Muscle of arm (tissue), 1 donor: ENCODE measurements at regions not wholly inside any gene's neighbourhood (a gene's known extent, or its start where the extent isn't known, plus 50 kb on each side); places are given as distances from the start of the nearest gene placed in this dataset.

Source experiments
- DNase-seq: peaks from one replicate; pipeline ENCODE4 v3.0.0-alpha.2; 2013

- no peak for DNase-seq
Observed at GRCh38 chr20:58069207-58069606, 159.2 kb downstream of the ANKRD60 start.

GRCh38 chr20:58065508-58066361 lies 162.7 kb downstream of the ANKRD60 start:
- no peak for DNase-seq

GRCh38 chr20:58064411-58065010 lies 163.9 kb downstream of the ANKRD60 start:
- no peak for DNase-seq

DNA sequence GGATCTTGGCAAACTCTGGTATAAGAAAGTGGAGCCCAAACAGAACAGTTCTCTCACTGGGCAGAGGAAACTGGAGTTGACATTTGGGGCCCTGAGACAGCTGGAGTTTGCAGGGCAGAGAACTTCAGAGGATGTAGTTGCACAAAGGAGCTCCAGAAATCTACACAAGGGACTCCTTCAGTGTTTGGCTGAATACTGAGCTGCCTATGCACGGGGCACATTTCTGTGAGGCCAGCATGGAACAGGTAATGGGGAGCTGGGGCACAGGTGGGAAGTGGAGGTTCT lies 169.3 kb downstream of the ANKRD60 start:
- DNase-seq = no peak

GRCh38 chr20:58058421-58059259 lies 169.8 kb downstream of the ANKRD60 start:
- no peak for DNase-seq

- no peak for DNase-seq
Observed at GRCh38 chr20:58056921-58057686, 171.3 kb downstream of the ANKRD60 start.

DNA sequence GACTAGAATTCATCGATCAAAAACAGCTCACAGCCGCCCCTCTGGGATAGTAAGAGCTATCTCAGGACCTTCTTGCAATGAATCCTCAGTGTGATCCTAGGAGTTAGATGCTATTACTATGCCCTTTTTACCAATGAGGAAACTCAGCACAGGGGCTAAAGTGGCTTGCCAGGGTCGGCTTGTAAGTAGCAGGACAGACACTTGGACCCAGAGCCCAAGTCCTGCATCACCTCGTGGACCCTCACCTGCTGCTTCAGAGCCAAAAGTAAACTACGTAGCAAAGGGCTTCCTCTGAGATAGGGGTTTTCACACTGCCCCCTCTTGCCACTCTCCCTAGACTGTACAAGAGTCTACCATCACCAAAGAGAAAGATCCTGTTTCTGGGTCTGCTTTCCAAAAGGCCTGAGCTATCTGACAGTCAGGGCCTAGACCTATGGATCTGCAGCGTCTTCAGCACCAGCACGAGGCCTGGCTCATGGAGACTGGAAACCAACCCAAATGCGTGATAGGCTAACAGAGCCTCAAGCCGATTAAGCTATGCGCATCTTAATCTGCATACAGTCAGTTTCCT lies 172.3 kb downstream of the ANKRD60 start:
- DNase-seq = no peak

DNA sequence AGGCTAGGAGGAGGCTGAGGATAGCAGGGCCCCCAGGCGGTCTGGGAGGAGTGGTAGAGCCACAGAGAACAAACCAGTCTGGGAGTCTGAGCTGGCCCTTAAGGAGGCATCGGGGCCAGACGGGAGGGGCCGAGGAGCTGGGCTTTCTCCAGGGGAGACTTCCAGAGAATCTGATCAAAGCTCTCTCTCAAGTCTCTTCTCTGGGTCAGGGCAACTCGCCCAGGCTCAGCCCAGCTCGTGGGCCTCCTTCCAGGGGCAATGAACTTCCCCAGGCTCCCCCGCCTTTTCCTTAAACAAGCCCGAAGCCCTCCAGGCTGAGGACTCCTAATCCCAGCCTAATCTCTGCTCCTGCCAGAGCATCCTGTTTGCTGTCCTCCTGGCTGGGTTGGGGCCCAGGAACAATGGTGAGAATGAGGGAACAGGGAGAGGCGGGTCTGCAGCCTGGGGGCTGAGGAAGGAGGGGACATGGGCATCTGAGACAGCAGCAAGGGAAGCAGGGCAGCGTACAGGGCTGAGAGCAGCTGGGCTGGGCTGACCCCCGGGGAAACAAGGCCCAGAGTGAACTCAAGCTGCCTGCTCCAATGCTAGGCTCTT lies 173.6 kb downstream of the ANKRD60 start:
- DNase-seq = peak; percentile 42

DNA sequence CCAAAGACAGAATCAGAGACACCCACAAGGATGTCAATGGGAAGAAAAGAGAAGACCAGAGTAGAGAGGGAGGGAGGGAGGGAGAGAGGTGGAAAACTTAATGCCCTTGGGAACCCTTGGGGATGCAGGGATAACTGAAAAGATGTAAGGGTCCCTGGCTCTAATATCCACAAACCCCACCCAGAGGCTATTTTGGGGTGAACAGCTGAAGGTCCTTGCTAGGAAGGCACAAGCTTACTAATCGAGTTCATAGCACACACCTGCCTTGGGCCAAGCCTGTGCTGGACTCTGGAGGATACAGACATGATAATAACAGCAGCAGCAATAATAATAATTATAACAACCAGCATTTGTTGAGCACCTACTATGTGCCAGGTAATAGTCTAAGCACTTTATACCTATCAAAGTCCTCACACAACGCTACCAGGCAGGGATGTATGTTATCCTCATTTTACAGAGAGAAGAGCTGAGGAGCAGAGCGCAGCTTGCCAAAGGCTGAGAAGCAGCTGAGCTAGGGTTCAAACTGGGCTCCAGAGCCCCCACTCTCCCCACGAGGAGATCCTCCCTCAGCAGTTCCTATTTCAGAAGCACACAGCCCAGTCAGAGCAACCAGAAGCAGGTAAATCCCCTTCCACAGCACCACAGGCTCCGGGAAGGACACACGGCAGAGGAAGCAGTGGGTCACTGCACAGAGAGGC lies 174.2 kb downstream of the ANKRD60 start:
- DNase-seq = no peak

GRCh38 chr20:58053391-58054055 lies 174.9 kb downstream of the ANKRD60 start:
- no peak for DNase-seq

GRCh38 chr20:58051367-58051766 lies 177.1 kb downstream of the ANKRD60 start:
- no peak for DNase-seq

DNA sequence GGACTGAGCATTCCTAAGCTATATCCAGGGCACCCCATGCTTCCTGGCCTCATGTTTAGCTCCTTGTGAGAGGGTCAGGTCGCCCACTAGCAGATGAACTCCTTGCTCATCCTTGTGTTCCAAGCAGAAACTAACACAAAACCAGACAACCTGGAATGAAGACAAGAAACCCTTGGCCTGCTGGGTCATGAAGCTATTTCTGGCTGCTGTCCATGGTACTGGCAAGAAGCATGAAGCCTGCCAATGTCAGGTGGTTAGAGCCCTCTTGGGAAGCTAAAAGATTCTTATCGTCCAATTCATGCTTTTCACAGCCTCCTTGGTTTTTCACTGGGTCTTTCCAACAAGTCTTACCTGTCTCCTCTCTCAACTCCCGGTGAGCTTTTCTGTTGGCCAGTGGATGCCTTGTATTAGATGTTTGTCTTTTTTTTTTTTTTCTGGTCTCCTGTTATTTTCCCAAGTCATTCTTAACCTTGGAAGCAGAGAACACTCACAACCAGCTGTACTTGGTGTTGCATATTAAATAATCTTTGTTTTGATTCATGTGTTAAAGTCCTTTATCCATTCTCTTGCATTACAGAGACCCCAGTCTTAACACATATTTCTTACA lies 180.3 kb downstream of the ANKRD60 start:
- no peak for DNase-seq

GRCh38 chr20:58046311-58046710 lies 182.1 kb downstream of the ANKRD60 start:
- no peak for DNase-seq

DNA sequence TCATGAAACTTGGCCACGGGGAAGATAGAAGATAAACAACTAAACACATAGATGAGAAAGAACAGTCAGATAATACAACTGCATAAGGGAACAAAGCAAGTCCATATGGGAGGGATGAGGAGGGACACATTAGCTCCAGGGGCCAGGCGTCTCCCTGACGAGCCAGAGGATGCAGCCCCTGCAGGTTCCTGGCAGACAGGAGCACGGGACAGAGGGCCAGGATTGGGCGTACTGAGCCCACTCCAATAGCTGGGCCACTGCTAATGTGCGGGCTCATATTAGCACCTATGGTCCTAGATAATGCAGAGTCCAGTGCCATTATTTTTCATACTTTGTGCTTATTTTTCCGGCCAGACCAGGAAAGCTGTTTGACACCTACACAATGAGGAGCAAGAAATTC lies 182.9 kb downstream of the ANKRD60 start:
- no peak for DNase-seq

GRCh38 chr20:58044931-58045555 lies 183.4 kb downstream of the ANKRD60 start:
- no peak for DNase-seq

- DNase-seq = no peak
Observed at GRCh38 chr20:58044286-58044685, 184.2 kb downstream of the ANKRD60 start.

GRCh38 chr20:58043236-58044140 lies 185.0 kb downstream of the ANKRD60 start:
- DNase-seq = no peak

DNA sequence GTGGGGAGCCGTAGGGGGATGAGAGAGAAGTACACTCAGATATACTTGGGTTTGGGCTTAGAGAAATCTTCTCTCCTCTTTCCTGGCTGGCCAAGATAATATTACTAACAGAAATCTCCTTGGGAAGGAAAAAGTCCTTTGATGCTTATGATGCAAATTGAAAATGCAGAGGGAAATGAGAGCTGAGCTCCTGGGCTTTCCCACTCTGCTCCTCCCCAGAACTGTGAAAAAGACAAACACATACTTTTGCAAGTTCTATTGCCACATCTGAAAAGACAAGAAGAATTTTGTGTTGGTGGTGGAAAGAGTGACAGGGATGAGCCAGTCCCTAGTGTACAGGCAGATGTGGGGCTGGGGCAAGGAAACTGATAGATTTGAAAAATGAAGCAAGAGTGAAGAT lies 185.9 kb downstream of the ANKRD60 start:
- DNase-seq = no peak
